Gastroesophageal sphincter (tissue), 3 donors: ENCODE measurements at regions not wholly inside any gene's neighbourhood (a gene's known extent, or its start where the extent isn't known, plus 50 kb on each side); places are given as distances from the start of the nearest gene placed in this dataset.

Experiments used
- CTCF ChIP-seq, 4 experiments: fragments of 200-600 bp in 2 of 4; fragments of 450-650 bp in 2 of 4; sonication (generic) in 1 of 4; IDR thresholded peaks; one replicate each; pipeline ENCODE4 v1.5.1; 2017 to 2019; ENCODE audit warnings: antibody characterized with exemption in 4 of 4, mild to moderate bottlenecking in 2 of 4, moderate library complexity in 2 of 4
- POLR2AphosphoS5 ChIP-seq: sonication (generic); formaldehyde crosslinking; IDR thresholded peaks from one replicate; pipeline ENCODE4 v1.6.1; 2017; ENCODE audit warnings: antibody characterized with exemption

- TF ChIP-seq CTCF (IDR thresholded peaks at IDR 0.05) (no peak), POLR2AphosphoS5 (no peak)
Measured at GRCh38 chr5:103780794-103781193, 218.2 kb upstream of the NUDT12 start.
